ENCODE measurements at regions not wholly inside any gene's neighbourhood (a gene's known extent, or its start where the extent isn't known, plus 50 kb on each side); places are given as distances from the start of the nearest gene placed in this dataset.

GRCh38 chr7:130838738-130839137, 104.7 kb upstream of the KLF14 start:
- Histone ChIP-seq H3K4me2 (ENCODE audit: extremely low read depth, insufficient read depth, low read length) (no peak overlapping the region), H3K9me3 (ENCODE audit: control insufficient read depth, insufficient read depth, low read depth, low read length) (no peaks in the 10 kb centered on the region), H3K27me3 (ENCODE audit: control insufficient read depth, insufficient read depth, low read length) (no peaks in the 10 kb centered on the region), H4K20me1 (ENCODE audit: control insufficient read depth, extremely low read depth, insufficient read depth, low read length) (no peaks in the 10 kb centered on the region), H3K79me2 (ENCODE audit: control insufficient read depth, insufficient read depth, low read length) (no peaks in the 10 kb centered on the region), H3K27ac (ENCODE audit: insufficient read depth, low read length) (peak overlapping the region; percentile 75), H3K36me3 (ENCODE audit: control insufficient read depth, insufficient read depth, low read length) (no peaks in the 10 kb centered on the region), H3K9ac (ENCODE audit: insufficient read depth, low read length) (no peak overlapping the region), H3K4me1 (ENCODE audit: control insufficient read depth, extremely low read depth, insufficient read depth, low read length) (peaks cover 4% of the 10 kb centered on the region), H3K4me3 (replicated peaks in 1 of 4; ENCODE audit: control extremely low read depth in 1 of 4, insufficient read depth in 1 of 4, low read depth in 3 of 4, low read length in 4 of 4) (no peak overlapping the region), H2AFZ (ENCODE audit: low read length) (no peak overlapping the region)
- peak; percentile 95 to 96 for DNase-seq (ENCODE audit: low read depth in 2 of 2)
- TF ChIP-seq CTCF (conservative IDR thresholded peaks at IDR 0.05 in 1 of 2, IDR thresholded peaks at IDR 0.05 in 1 of 2; ENCODE audit: low read depth in 1 of 2, low read length in 2 of 2) (no peak), EZH2 (IDR thresholded peaks at IDR 0.05; ENCODE audit: low read length, missing control alignments) (no peak)

GRCh38 chr7:130840599-130840998, 106.6 kb upstream of the KLF14 start:
- Histone ChIP-seq H4K20me1 (ENCODE audit: control insufficient read depth, extremely low read depth, insufficient read depth, low read length) (no peaks in the 10 kb centered on the region), H3K36me3 (ENCODE audit: control insufficient read depth, insufficient read depth, low read length) (no peaks in the 10 kb centered on the region), H3K4me1 (ENCODE audit: control insufficient read depth, extremely low read depth, insufficient read depth, low read length) (peaks cover 7% of the 10 kb centered on the region), H3K27me3 (ENCODE audit: control insufficient read depth, insufficient read depth, low read length) (no peaks in the 10 kb centered on the region), H2AFZ (ENCODE audit: low read length) (no peak overlapping the region), H3K9ac (ENCODE audit: insufficient read depth, low read length) (no peak overlapping the region), H3K9me3 (ENCODE audit: control insufficient read depth, insufficient read depth, low read depth, low read length) (no peaks in the 10 kb centered on the region), H3K4me2 (ENCODE audit: extremely low read depth, insufficient read depth, low read length) (no peak overlapping the region), H3K27ac (ENCODE audit: insufficient read depth, low read length) (no peak overlapping the region), H3K4me3 (replicated peaks in 1 of 4; ENCODE audit: control extremely low read depth in 1 of 4, insufficient read depth in 1 of 4, low read depth in 3 of 4, low read length in 4 of 4) (no peak overlapping the region), H3K79me2 (ENCODE audit: control insufficient read depth, insufficient read depth, low read length) (no peaks in the 10 kb centered on the region)
- no peak for DNase-seq (ENCODE audit: low read depth in 2 of 2)
- no peak for TF ChIP-seq CTCF (conservative IDR thresholded peaks at IDR 0.05 in 1 of 2, IDR thresholded peaks at IDR 0.05 in 1 of 2; ENCODE audit: low read depth in 1 of 2, low read length in 2 of 2)
- TF ChIP-seq EZH2 (IDR thresholded peaks at IDR 0.05; ENCODE audit: low read length, missing control alignments), result no peak

GRCh38 chr7:130841416-130841815, 107.4 kb upstream of the KLF14 start:
- Histone ChIP-seq H2AFZ (ENCODE audit: low read length) (no peak overlapping the region), H3K27ac (ENCODE audit: insufficient read depth, low read length) (no peak overlapping the region), H3K27me3 (ENCODE audit: control insufficient read depth, insufficient read depth, low read length) (no peaks in the 10 kb centered on the region), H3K36me3 (ENCODE audit: control insufficient read depth, insufficient read depth, low read length) (no peaks in the 10 kb centered on the region), H3K4me2 (ENCODE audit: extremely low read depth, insufficient read depth, low read length) (no peak overlapping the region), H3K4me1 (ENCODE audit: control insufficient read depth, extremely low read depth, insufficient read depth, low read length) (peaks cover 10% of the 10 kb centered on the region), H3K9ac (ENCODE audit: insufficient read depth, low read length) (no peak overlapping the region), H3K79me2 (ENCODE audit: control insufficient read depth, insufficient read depth, low read length) (no peaks in the 10 kb centered on the region), H3K4me3 (replicated peaks in 1 of 4; ENCODE audit: control extremely low read depth in 1 of 4, insufficient read depth in 1 of 4, low read depth in 3 of 4, low read length in 4 of 4) (no peak overlapping the region), H4K20me1 (ENCODE audit: control insufficient read depth, extremely low read depth, insufficient read depth, low read length) (no peaks in the 10 kb centered on the region), H3K9me3 (ENCODE audit: control insufficient read depth, insufficient read depth, low read depth, low read length) (no peaks in the 10 kb centered on the region)
- DNase-seq (ENCODE audit: low read depth in 2 of 2), result no peak
- TF ChIP-seq EZH2 (IDR thresholded peaks at IDR 0.05; ENCODE audit: low read length, missing control alignments) (no peak), CTCF (conservative IDR thresholded peaks at IDR 0.05 in 1 of 2, IDR thresholded peaks at IDR 0.05 in 1 of 2; ENCODE audit: low read depth in 1 of 2, low read length in 2 of 2) (no peak)
